SK-N-MC (cell line): ENCODE measurements at regions not wholly inside any gene's neighbourhood (a gene's known extent, or its start where the extent isn't known, plus 50 kb on each side); places are given as distances from the start of the nearest gene placed in this dataset.

Experiments used
- EZH2 ChIP-seq: fragments of 200-600 bp; sonication (generic); IDR thresholded peaks from one replicate; pipeline ENCODE4 v1.6.1; 2017; ENCODE audit warnings: antibody characterized with exemption
- FOXP2 ChIP-seq: optimal IDR thresholded peaks from 2 replicates; pipeline ENCODE3; 2011; ENCODE audit warnings: mild to moderate bottlenecking, moderate library complexity; ENCODE audit not compliant: insufficient read depth; ENCODE audit errors: extremely low read length, control extremely low read depth
- POLR2AphosphoS5 ChIP-seq: IDR thresholded peaks from 2 replicates; pipeline ENCODE4 v1.6.1; 2012; ENCODE audit warnings: mild to moderate bottlenecking, low read depth, low read length, borderline replicate concordance

DNA sequence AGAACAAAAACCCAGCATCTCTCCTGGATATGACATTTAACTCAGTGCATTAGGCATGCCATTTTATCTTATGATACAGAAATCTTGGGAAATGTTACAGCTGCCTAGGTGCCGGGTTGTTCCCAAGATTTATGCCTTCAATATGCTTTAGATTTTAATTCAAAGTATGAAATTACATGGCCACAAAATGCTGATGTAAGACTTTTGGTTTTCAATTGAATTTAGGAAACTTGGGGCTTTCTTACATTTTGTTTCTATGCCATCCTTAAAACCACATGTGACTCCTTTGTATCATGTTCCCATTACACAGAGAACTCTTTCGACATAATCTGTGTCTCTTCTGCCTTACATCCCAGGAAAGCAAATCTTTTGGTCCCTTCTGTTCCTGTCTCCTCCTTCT is 83.9 kb downstream of the CCNA1 start:
- TF ChIP-seq EZH2, result no peak
- TF ChIP-seq FOXP2, result no peak
- no peak for TF ChIP-seq POLR2AphosphoS5
